ENCODE measurements at regions not wholly inside any gene's neighbourhood (a gene's known extent, or its start where the extent isn't known, plus 50 kb on each side); places are given as distances from the start of the nearest gene placed in this dataset.

GRCh38 chr2:145305889-145306288 is 786.0 kb upstream of the ZEB2 start:
- no peaks in the 10 kb centered on the region for H3K27me3 ChIP-seq (ENCODE audit: insufficient read depth in 3 of 3, low read length in 2 of 3)
- ATAC-seq (no peak), DNase-seq (no peak)
- WGBS, 3 donors = 81 to 97% (median 90%) methylated on average over 1 of the region's 1 CpG
- intact Hi-C loops (cut with DNase I) = no loop called here
- no peak for TF ChIP-seq CTCF (IDR thresholded peaks at IDR 0.05)
- no peaks in the 10 kb centered on the region for H3K9me3 ChIP-seq
- H3K36me3 ChIP-seq (ENCODE audit: insufficient read depth in 1 of 2, low read depth in 1 of 2) = no peaks in the 10 kb centered on the region
- no peaks in the 10 kb centered on the region for H3K4me1 ChIP-seq
- H3K27ac ChIP-seq = no peak overlapping the region
- H3K4me3 ChIP-seq = no peak overlapping the region

DNA sequence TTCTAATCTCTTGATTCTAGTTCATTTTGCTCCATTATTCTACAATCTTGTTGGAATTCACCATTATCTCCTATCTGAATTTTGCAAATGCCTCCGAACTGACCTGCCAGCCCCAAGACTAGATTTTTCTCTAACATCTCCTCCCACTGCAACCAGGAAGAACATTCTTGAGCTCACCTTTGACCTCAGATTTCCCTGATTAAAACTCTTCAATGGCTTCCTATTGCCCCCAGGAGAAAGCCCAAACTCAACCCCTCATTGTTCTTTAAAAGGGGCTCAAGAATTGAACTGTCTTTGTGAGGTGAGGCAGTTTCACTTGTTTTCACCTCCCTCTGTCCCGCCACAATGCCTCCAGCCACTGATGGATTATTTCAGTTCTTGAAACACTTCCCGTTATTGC is 784.6 kb upstream of the ZEB2 start:
- Histone ChIP-seq H3K27ac (no peak overlapping the region), H3K4me1 (no peaks in the 10 kb centered on the region), H3K36me3 (ENCODE audit: insufficient read depth in 1 of 2, low read depth in 1 of 2) (no peaks in the 10 kb centered on the region), H3K9me3 (no peaks in the 10 kb centered on the region), H3K27me3 (ENCODE audit: insufficient read depth in 3 of 3, low read length in 2 of 3) (no peaks in the 10 kb centered on the region), H3K4me3 (no peak overlapping the region)
- 88 to 91% (median 89%) methylated on average over 3 of the region's 3 CpGs for WGBS, 3 donors
- TF ChIP-seq CTCF (IDR thresholded peaks at IDR 0.05) = no peak
- ATAC-seq (no peak), DNase-seq (no peak)
- intact Hi-C loops (cut with DNase I) = no loop called here

DNA sequence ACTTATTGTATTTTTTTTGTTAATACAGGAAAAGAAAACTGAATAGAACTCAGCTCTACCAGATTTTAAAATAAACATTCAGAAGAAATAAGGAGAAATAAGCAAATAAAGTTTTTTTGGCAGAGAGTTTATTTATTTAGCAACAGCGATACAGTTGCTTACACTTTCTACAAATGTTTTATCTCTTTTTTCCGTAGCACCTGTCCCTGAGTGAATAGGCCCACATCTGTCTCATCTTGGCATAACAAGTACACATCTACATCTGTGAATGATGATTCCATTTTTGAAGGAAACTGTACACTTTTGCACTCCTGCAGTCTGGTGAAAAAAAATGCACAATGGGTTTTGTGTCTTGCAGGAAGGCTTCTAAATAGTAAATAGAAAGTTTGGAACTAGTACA is 783.6 kb upstream of the ZEB2 start:
- intact Hi-C loops (cut with DNase I) = no loop called here
- no peak for TF ChIP-seq CTCF (IDR thresholded peaks at IDR 0.05)
- Histone ChIP-seq H3K36me3 (ENCODE audit: insufficient read depth in 1 of 2, low read depth in 1 of 2) (no peaks in the 10 kb centered on the region), H3K9me3 (no peaks in the 10 kb centered on the region), H3K27me3 (ENCODE audit: insufficient read depth in 3 of 3, low read length in 2 of 3) (no peaks in the 10 kb centered on the region), H3K4me3 (no peak overlapping the region), H3K4me1 (no peaks in the 10 kb centered on the region), H3K27ac (no peak overlapping the region)
- WGBS, 3 donors = 19 to 40% (median 26%) methylated on average over 2 of the region's 2 CpGs
- DNase-seq (no peak), ATAC-seq (no peak)

GRCh38 chr2:145302886-145303285 is 783.0 kb upstream of the ZEB2 start:
- Histone ChIP-seq H3K27ac (no peak overlapping the region), H3K27me3 (ENCODE audit: insufficient read depth in 3 of 3, low read length in 2 of 3) (no peaks in the 10 kb centered on the region), H3K9me3 (no peaks in the 10 kb centered on the region), H3K4me3 (no peak overlapping the region), H3K36me3 (ENCODE audit: insufficient read depth in 1 of 2, low read depth in 1 of 2) (no peaks in the 10 kb centered on the region), H3K4me1 (no peaks in the 10 kb centered on the region)
- no peak for TF ChIP-seq CTCF (IDR thresholded peaks at IDR 0.05)
- ATAC-seq (no peak), DNase-seq (no peak)
- 23 to 51% (median 27%) methylated on average over 2 of the region's 2 CpGs for WGBS, 3 donors
- intact Hi-C loops (cut with DNase I) = no loop called here

GRCh38 chr2:145302451-145302850 is 782.5 kb upstream of the ZEB2 start:
- WGBS, 3 donors = 86 to 96% (median 91%) methylated on average over 3 of the region's 3 CpGs
- intact Hi-C loops (cut with DNase I) = no loop called here
- TF ChIP-seq CTCF (IDR thresholded peaks at IDR 0.05) = no peak
- DNase-seq = no peak
- no peak overlapping the region for H3K4me3 ChIP-seq
- no peaks in the 10 kb centered on the region for H3K9me3 ChIP-seq
- no peaks in the 10 kb centered on the region for H3K36me3 ChIP-seq (ENCODE audit: insufficient read depth in 1 of 2, low read depth in 1 of 2)
- no peak for ATAC-seq
- no peaks in the 10 kb centered on the region for H3K27me3 ChIP-seq (ENCODE audit: insufficient read depth in 3 of 3, low read length in 2 of 3)
- no peak overlapping the region for H3K27ac ChIP-seq
- no peaks in the 10 kb centered on the region for H3K4me1 ChIP-seq

All from psoas muscle (tissue), 7 donors.